ENCODE measurements at regions not wholly inside any gene's neighbourhood (a gene's known extent, or its start where the extent isn't known, plus 50 kb on each side); places are given as distances from the start of the nearest gene placed in this dataset.
"Not testable (repeated sequence)": the region's sequence is repeated elsewhere in the genome, so short reads cannot be mapped to it uniquely, and the experiment has no call there.

DNA sequence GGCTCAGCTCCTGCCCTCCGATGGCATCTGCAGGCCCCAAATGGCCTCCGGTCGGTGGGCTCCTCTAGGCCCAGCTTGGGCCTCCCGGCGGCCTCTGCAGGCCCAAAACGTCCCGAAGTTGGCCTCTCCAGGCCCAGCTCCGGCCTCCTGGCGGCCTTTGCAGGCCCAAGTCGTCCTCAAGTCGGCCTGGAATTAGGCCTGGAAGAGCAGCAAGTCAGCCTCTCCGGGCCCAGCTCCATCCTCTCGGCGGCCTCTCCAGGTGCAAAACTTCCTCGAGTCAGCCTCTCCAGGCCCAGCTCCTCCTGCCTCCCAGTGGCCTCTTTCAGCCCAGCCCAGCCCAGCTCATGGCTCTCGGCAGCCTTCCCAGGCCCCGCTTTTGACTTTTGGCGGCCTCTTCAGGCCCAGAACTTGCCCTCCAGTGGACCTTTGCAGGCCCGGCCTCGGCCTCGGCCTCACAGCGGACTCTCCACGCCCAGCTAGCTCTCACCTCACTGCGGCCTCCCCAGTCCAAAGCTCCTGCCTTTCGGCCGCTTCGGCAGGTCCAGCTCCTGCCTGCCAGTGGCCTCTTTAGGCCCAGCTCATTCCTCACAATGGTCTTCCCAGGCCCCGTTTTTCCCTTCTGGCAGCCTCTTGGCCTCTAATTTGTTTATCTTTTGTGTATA is 357.3 kb downstream of the ZNF37A start:
- DNase-seq; H3K27ac ChIP-seq (ENCODE audit: insufficient read length, low read depth, low read length); H3K23me2 ChIP-seq (ENCODE audit: insufficient read length, low read depth, low read length, poor library complexity, severe bottlenecking); H2BK20ac ChIP-seq (ENCODE audit: low read depth, low read length, poor library complexity, severe bottlenecking); H4K20me1 ChIP-seq (ENCODE audit: control insufficient read depth, insufficient read depth, insufficient read length); H3K23ac ChIP-seq (ENCODE audit: insufficient read length, low read depth, low read length); H2BK15ac ChIP-seq (ENCODE audit: low read depth, low read length); H3K9ac ChIP-seq (ENCODE audit: extremely low read depth, insufficient read length, low read length); H2AK5ac ChIP-seq (ENCODE audit: insufficient read length, low read length); H2BK12ac ChIP-seq (ENCODE audit: insufficient read length, low read depth, low read length); H3K56ac ChIP-seq (ENCODE audit: insufficient read length, low read depth, low read length); H3K79me1 ChIP-seq (ENCODE audit: insufficient read depth, low read depth, low read length, poor library complexity, severe bottlenecking); H3K18ac ChIP-seq (ENCODE audit: insufficient read length, low read depth, low read length); H3K14ac ChIP-seq (ENCODE audit: insufficient read depth, low read length); H3K4me1 Mint-ChIP-seq; H3K4me1 ChIP-seq (ENCODE audit: insufficient read depth, low read length); H3K4me2 ChIP-seq (ENCODE audit: insufficient read depth, insufficient read length, low read length); H2BK5ac ChIP-seq (ENCODE audit: insufficient read length, low read length); H4K8ac ChIP-seq (replicated peaks; ENCODE audit: insufficient read length, low read depth, low read length); H4K5ac ChIP-seq (ENCODE audit: insufficient read length, low read depth, low read length); H4K91ac ChIP-seq (ENCODE audit: insufficient read length, low read depth, low read length); H2AFZ ChIP-seq (ENCODE audit: low read length); H3K27me3 Mint-ChIP-seq (ENCODE audit: low read depth); H3K4me3 Mint-ChIP-seq; H3K27me3 ChIP-seq (ENCODE audit: insufficient read depth, low read length); H2BK120ac ChIP-seq (ENCODE audit: low read depth, low read length, poor library complexity, severe bottlenecking); H3K27ac Mint-ChIP-seq; H3K4ac ChIP-seq (ENCODE audit: low read depth, low read length); H3T11ph ChIP-seq (ENCODE audit: low read length); H3K79me2 ChIP-seq (ENCODE audit: insufficient read depth, low read length): not testable (repeated sequence)
- peaks cover 14% of the 10 kb centered on the region for H3K9me3 ChIP-seq (ENCODE audit: control insufficient read depth, low read depth, low read length)
- Mint-ChIP-seq H3K9me3 (peaks cover 64 to 75% of the 10 kb centered on the region in 2 experiments), H3K36me3 (ENCODE audit: insufficient read depth in 1 of 3, low read depth in 3 of 3) (peaks cover 27 to 29% (median 28%) of the 10 kb centered on the region in 3 experiments)
- WGBS (ENCODE audit: extremely low coverage, insufficient read length, low lambda C conversion rate): no CpG with 5 or more reads among the region's 28 CpGs

Data from H9 (cell line).